ENCODE measurements at regions not wholly inside any gene's neighbourhood (a gene's known extent, or its start where the extent isn't known, plus 50 kb on each side); places are given as distances from the start of the nearest gene placed in this dataset.

DNA sequence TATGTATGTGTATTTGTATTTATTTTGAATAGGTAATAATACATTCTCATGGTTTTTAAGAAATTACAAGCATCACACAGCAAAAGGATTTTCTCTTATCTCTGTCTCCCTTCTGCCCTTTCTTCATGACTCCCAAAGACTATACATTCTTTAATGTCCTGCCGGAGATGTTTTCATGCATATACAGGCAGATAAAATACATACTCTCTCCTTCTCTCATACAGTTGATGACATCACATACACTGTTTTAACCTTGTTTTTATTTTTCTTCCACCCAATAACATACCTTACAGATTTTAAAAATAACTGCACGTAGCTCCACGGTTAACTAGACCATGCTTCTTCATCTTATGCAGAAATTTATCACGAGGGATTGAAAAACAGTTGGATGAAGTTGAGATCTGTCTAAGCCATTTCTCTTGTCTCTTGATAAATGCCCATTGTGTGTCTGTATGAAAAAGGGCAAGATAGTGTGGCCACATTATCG lies 249.8 kb downstream of the EDEM1 start:
- Histone ChIP-seq H4K20me1 (replicated peaks; ENCODE audit: control insufficient read depth, extremely low read depth, insufficient read depth, low read length) (no peaks in the 10 kb centered on the region), H3K4me3 (replicated peaks in 1 of 3; ENCODE audit: insufficient read depth in 1 of 3, low read depth in 1 of 3, low read length in 3 of 3) (no peak overlapping the region), H3K27ac (ENCODE audit: insufficient read depth, low read depth, low read length) (no peak overlapping the region), H3K36me3 (ENCODE audit: control insufficient read depth in 2 of 2, extremely low read depth in 1 of 2, insufficient read depth in 2 of 2, low read length in 2 of 2) (no peaks in the 10 kb centered on the region), H3K79me2 (ENCODE audit: control insufficient read depth, insufficient read depth, low read length) (no peaks in the 10 kb centered on the region), H2AFZ (ENCODE audit: low read depth, low read length) (no peak overlapping the region), H3K9me1 (replicated peaks; ENCODE audit: control insufficient read depth, extremely low read depth, insufficient read depth, low read length) (no peaks in the 10 kb centered on the region), H3K4me1 (ENCODE audit: control insufficient read depth, extremely low read depth, insufficient read depth, low read length) (no peaks in the 10 kb centered on the region), H3K9ac (replicated peaks; ENCODE audit: extremely low read depth, insufficient read depth, low read length) (no peak overlapping the region), H3K4me2 (ENCODE audit: insufficient read depth, low read length) (no peak overlapping the region), H3K27me3 (ENCODE audit: control insufficient read depth in 2 of 2, insufficient read depth in 2 of 2, low read length in 2 of 2) (no peaks in the 10 kb centered on the region), H3K9me3 (replicated peaks; ENCODE audit: control insufficient read depth, insufficient read depth, low read length) (no peaks in the 10 kb centered on the region)
- CTCF ChIA-PET, result no interaction called here
- BruUV-seq (replicated peaks), result no TSS peak
- TF ChIP-seq POLR2AphosphoS5 (IDR thresholded peaks at IDR 0.05; ENCODE audit: insufficient read depth, low read depth, low read length) (no peak), POLR2A (IDR thresholded peaks at IDR 0.05; ENCODE audit: low read depth, low read length) (no peak), GATA2 (IDR thresholded peaks at IDR 0.05; ENCODE audit: insufficient read depth, insufficient read length, low read depth, low read length) (no peak), FOS (IDR thresholded peaks at IDR 0.05; ENCODE audit: borderline replicate concordance, insufficient read depth, low read length) (no peak), EZH2 (IDR thresholded peaks at IDR 0.05; ENCODE audit: borderline replicate concordance, low read depth, low read length, severe bottlenecking) (no peak), JUN (IDR thresholded peaks at IDR 0.05; ENCODE audit: borderline replicate concordance, insufficient read depth, insufficient read length, low read depth) (no peak), MYC (IDR thresholded peaks at IDR 0.05; ENCODE audit: low read depth, low read length) (no peak)
- TF ChIP-seq, protein P1, sequence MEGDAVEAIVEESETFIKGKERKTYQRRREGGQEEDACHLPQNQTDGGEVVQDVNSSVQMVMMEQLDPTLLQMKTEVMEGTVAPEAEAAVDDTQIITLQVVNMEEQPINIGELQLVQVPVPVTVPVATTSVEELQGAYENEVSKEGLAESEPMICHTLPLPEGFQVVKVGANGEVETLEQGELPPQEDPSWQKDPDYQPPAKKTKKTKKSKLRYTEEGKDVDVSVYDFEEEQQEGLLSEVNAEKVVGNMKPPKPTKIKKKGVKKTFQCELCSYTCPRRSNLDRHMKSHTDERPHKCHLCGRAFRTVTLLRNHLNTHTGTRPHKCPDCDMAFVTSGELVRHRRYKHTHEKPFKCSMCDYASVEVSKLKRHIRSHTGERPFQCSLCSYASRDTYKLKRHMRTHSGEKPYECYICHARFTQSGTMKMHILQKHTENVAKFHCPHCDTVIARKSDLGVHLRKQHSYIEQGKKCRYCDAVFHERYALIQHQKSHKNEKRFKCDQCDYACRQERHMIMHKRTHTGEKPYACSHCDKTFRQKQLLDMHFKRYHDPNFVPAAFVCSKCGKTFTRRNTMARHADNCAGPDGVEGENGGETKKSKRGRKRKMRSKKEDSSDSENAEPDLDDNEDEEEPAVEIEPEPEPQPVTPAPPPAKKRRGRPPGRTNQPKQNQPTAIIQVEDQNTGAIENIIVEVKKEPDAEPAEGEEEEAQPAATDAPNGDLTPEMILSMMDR (IDR thresholded peaks at IDR 0.05; ENCODE audit: extremely low read depth in 1 of 2, insufficient read depth in 1 of 2, low read depth in 1 of 2, low read length in 2 of 2), result no peak
- TF ChIP-seq, protein P2, sequence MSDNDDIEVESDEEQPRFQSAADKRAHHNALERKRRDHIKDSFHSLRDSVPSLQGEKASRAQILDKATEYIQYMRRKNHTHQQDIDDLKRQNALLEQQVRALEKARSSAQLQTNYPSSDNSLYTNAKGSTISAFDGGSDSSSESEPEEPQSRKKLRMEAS (IDR thresholded peaks at IDR 0.05; ENCODE audit: insufficient read depth, insufficient read length), result no peak
- intact Hi-C loops (cut with micrococcal nuclease), result no loop called here
- dilution Hi-C loops (cut with MboI; ENCODE audit: extremely low pct_ligation_motif_present, low sequenced_read_pairs), result no loop called here
- DNase-seq (ENCODE audit: low read depth, low spot score) (no peak), FAIRE-seq (no peak)
- POLR2A ChIA-PET, result no interaction called here

All from endothelial cell of umbilical vein (primary cell).